AG04450 (cell line): ENCODE measurements at regions not wholly inside any gene's neighbourhood (a gene's known extent, or its start where the extent isn't known, plus 50 kb on each side); places are given as distances from the start of the nearest gene placed in this dataset.
A peak's percentile ranks its signal among the peaks of the same experiment; 100 is the strongest.

Experiments
- CTCF ChIA-PET: fragments of 300-600, 350-600 bp; formaldehyde crosslinking; extraction: SDS; loops from one replicate; lab custom pipeline; 2022; ENCODE audit warnings: antibody characterized with exemption, inconsistent platforms; lab: Charles Lee
- POLR2A ChIA-PET: fragments of 350-600 bp; formaldehyde crosslinking; extraction: SDS; loops from one replicate; lab custom pipeline; 2021; ENCODE audit warnings: antibody characterized with exemption, inconsistent platforms; lab: Yijun Ruan, JAX
- DNase-seq: peaks from one replicate; pipeline ENCODE4 v3.0.0-alpha.2; 2011; ENCODE audit warnings: low read depth, low spot score
- H3K27ac ChIP-seq: one replicate; pipeline ENCODE4 v1.5.1; 2012; ENCODE audit warnings: low read depth, low read length, control low read depth
- H3K27me3 ChIP-seq: one replicate; pipeline ENCODE4 v1.6.0; 2012; ENCODE audit warnings: low read length; ENCODE audit not compliant: control insufficient read depth, insufficient read depth
- H3K4me3 ChIP-seq: 2 replicates; pipeline ENCODE4 v1.5.1; 2011; ENCODE audit warnings: mild to moderate bottlenecking, low read depth, low read length, control low read depth
- H3K9me3 ChIP-seq: 2 replicates; pipeline ENCODE4 v1.5.1; 2012; ENCODE audit warnings: low read length; ENCODE audit not compliant: control insufficient read depth, insufficient read depth
- TF ChIP-seq, protein P1 (sequence below): IDR thresholded peaks from 2 replicates; pipeline ENCODE4 v1.5.1; 2011; ENCODE audit warnings: low read depth, low read length, control low read depth, inconsistent platforms

DNA sequence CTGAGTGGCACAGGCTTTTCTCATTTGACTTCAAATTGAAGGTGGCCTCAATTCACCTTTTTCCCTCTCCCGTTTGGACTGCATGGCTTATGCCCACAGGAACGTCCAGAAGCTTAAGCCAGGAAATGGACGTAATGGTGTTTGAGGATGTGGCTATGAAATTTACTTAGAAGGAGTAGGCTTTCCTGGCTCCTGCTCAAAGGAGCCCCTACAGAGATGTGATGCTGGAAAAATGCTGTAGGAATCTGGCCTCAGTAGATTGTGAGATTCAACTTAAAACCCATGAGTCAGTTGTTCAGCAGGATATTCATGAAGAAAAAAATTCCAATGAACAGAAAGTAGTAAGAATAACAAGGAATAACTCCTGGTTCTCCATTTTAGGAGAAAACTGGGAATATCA, 129.0 kb downstream of the ICOS start:
- DNase-seq, result no peak
- TF ChIP-seq, protein P1, sequence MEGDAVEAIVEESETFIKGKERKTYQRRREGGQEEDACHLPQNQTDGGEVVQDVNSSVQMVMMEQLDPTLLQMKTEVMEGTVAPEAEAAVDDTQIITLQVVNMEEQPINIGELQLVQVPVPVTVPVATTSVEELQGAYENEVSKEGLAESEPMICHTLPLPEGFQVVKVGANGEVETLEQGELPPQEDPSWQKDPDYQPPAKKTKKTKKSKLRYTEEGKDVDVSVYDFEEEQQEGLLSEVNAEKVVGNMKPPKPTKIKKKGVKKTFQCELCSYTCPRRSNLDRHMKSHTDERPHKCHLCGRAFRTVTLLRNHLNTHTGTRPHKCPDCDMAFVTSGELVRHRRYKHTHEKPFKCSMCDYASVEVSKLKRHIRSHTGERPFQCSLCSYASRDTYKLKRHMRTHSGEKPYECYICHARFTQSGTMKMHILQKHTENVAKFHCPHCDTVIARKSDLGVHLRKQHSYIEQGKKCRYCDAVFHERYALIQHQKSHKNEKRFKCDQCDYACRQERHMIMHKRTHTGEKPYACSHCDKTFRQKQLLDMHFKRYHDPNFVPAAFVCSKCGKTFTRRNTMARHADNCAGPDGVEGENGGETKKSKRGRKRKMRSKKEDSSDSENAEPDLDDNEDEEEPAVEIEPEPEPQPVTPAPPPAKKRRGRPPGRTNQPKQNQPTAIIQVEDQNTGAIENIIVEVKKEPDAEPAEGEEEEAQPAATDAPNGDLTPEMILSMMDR, result no peak
- Histone ChIP-seq H3K9me3 (no peaks in the 10 kb centered on the region), H3K27ac (no peak overlapping the region), H3K4me3 (no peak overlapping the region), H3K27me3 (no peaks in the 10 kb centered on the region)
- POLR2A ChIA-PET, result no interaction called here
- CTCF ChIA-PET, result no interaction called here

DNA sequence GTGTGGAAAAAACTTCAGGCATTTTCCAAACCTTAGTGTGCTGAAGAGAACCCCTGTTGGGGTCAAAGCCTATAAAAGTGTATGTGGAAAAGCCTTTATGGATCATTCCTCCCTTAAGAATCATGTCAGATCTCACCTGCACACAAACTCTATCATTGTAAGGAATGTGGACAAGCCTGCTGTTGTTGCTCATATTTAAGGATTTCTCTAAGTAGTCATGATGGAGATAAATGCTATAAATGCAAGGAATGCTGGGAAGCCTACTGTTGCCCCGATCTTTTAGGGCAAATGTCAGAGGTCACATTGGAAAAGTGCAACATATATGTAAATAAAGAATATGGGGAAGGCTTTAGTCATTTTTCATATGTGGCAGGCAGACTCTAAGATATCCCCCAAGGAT, 129.5 kb downstream of the ICOS start:
- ChIA-PET POLR2A (no interaction called here), CTCF (no interaction called here)
- Histone ChIP-seq H3K4me3 (no peak overlapping the region), H3K27me3 (no peaks in the 10 kb centered on the region), H3K9me3 (no peaks in the 10 kb centered on the region), H3K27ac (no peak overlapping the region)
- DNase-seq, result no peak
- TF ChIP-seq, protein P1, result no peak

DNA sequence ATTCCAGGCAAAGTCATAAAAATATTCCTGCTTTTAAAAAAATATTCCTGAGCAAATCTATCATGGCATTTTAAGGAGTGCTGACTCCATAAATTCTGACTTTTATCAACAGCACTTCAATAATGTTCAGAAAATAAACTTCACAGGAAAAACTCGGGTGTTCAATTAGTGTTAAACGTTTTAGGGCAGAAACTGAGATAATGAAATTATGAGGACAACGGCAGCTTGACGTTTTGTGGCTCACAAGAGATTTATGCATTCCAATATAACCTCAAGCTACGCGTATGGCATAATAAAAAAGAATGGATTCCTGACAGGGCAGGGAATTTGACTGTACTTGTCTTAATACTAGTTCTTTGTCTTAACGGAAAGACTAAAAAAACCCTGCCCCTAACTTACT, 133.2 kb downstream of the ICOS start:
- no peak overlapping the region for H3K4me3 ChIP-seq
- ChIA-PET POLR2A (no interaction called here), CTCF (no interaction called here)
- H3K9me3 ChIP-seq, result no peaks in the 10 kb centered on the region
- H3K27ac ChIP-seq, result no peak overlapping the region
- TF ChIP-seq, protein P1, result no peak
- DNase-seq, result no peak
- no peaks in the 10 kb centered on the region for H3K27me3 ChIP-seq

DNA sequence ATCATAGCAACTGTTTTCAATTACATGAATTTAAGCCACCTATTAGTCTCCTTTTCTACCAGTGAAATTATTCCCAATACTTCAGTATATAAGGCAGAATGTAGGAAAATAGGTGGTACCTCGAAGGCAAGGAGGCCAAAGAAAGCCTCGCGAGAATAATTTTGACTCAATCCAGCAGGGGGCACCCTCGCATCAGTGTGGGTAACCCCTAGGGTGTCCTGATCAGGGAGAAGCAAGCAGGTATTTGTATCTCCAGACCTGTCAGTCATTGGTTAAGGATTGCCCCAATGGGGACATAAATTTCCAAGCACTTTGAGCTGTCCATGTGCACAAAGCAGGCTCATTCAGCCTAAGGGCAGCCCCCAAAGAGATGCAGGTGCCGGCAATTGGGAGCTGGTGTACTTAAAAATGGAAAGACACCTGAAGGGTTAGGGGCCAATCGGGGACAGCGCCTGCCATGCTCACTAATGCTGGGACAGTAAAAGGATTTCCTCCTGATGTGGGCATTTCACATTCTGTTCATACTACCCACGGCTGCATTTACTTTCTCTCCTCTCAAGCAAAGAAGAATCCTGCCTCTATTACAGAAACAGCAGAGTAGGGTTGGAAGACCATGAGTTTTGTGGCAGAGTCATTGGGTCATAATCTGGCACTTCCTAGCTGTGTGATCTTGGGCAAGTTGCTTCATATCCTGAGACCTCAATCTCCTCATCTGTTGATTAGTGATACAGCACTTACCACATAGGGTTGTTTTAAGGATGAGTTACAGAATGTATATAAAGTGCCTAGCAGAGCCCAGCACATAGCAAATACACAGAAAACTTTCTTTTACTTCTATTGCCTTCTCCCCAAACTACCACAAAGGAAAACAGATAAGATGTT, 136.1 kb downstream of the ICOS start:
- DNase-seq, result no peak
- Histone ChIP-seq H3K27ac (no peak overlapping the region), H3K27me3 (no peaks in the 10 kb centered on the region), H3K4me3 (no peak overlapping the region), H3K9me3 (no peaks in the 10 kb centered on the region)
- ChIA-PET CTCF (interaction anchor here (0.6 kb wide), 1 partner anchor 16 kb away, joined by 3 read pairs; no protein-coding TSS in a partner anchor), POLR2A (no interaction called here)
- TF ChIP-seq, protein P1, result peak; percentile 34

DNA sequence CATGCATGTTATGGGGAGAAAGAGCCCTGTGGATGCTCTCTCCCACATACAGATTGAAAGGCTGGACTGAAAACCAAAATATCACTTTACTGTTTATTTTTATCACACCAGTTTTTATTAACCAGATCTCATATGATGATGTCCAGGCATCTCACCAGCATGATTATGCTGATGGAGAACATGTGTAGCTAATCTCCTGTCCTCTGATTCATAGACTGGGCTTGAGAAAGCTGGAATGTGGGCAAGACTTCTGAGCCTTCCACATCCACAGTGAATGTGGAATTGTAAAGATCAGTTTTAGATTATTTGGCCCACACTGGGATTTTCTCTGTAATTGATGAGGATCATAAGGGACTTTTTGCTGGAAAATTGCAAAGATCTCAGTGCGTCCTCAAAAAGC, 137.9 kb downstream of the ICOS start:
- H3K27me3 ChIP-seq, result no peaks in the 10 kb centered on the region
- no peak for DNase-seq
- no peaks in the 10 kb centered on the region for H3K9me3 ChIP-seq
- no peak overlapping the region for H3K27ac ChIP-seq
- H3K4me3 ChIP-seq, result no peak overlapping the region
- POLR2A ChIA-PET, result no interaction called here
- CTCF ChIA-PET, result interaction anchor here (1.0 kb wide), 1 partner anchor 1852 kb away, joined by 3 read pairs; no protein-coding TSS in a partner anchor
- TF ChIP-seq, protein P1, result no peak
